Vagina (tissue), 2 donors: ENCODE measurements at regions not wholly inside any gene's neighbourhood (a gene's known extent, or its start where the extent isn't known, plus 50 kb on each side); places are given as distances from the start of the nearest gene placed in this dataset.

ENCODE experiments used
- POLR2AphosphoS5 ChIP-seq, 2 donors: sonication (generic); formaldehyde crosslinking; IDR thresholded peaks; one replicate each; pipeline ENCODE4 v1.9.0; 2017; ENCODE audit warnings: antibody characterized with exemption in 2 of 2, mild to moderate bottlenecking in 2 of 2, low read depth in 1 of 2; ENCODE audit not compliant: insufficient read depth in 1 of 2
- TF ChIP-seq, protein P1 (sequence below), 3 experiments: fragments of 450-650 bp in 2 of 3; fragments of 200-600 bp in 1 of 3; sonication (generic) in 1 of 3; IDR thresholded peaks; one replicate each; pipeline ENCODE4 v1.5.1; 2017 to 2019; ENCODE audit warnings: antibody characterized with exemption in 3 of 3, mild to moderate bottlenecking in 2 of 3, moderate library complexity in 2 of 3

DNA sequence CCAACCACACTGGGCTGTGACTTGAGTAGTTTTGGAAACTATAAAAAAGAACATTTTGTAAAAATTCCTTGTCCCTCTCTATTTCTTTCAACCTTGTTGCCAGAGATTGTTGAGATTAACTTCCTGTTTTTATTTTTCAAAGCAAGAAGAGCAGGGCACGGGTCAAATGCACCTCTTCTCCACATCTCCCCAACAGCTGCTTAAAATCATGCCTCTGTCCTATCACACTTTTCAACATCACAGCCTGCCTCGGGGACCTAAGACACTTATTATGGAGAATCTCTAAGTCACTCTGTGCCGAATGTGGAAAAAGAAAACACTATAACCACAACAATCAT lies 280.3 kb upstream of the TNC start:
- TF ChIP-seq, protein P1, sequence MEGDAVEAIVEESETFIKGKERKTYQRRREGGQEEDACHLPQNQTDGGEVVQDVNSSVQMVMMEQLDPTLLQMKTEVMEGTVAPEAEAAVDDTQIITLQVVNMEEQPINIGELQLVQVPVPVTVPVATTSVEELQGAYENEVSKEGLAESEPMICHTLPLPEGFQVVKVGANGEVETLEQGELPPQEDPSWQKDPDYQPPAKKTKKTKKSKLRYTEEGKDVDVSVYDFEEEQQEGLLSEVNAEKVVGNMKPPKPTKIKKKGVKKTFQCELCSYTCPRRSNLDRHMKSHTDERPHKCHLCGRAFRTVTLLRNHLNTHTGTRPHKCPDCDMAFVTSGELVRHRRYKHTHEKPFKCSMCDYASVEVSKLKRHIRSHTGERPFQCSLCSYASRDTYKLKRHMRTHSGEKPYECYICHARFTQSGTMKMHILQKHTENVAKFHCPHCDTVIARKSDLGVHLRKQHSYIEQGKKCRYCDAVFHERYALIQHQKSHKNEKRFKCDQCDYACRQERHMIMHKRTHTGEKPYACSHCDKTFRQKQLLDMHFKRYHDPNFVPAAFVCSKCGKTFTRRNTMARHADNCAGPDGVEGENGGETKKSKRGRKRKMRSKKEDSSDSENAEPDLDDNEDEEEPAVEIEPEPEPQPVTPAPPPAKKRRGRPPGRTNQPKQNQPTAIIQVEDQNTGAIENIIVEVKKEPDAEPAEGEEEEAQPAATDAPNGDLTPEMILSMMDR (IDR thresholded peaks at IDR 0.05): no peak
- no peak for TF ChIP-seq POLR2AphosphoS5 (IDR thresholded peaks at IDR 0.05; ENCODE audit: insufficient read depth in 1 of 2, low read depth in 1 of 2)
